Ureter (tissue), 1 donor: ENCODE measurements at regions not wholly inside any gene's neighbourhood (a gene's known extent, or its start where the extent isn't known, plus 50 kb on each side); places are given as distances from the start of the nearest gene placed in this dataset.

ENCODE experiments used
- DNase-seq: peaks from one replicate; pipeline ENCODE4 v3.0.0-alpha.2; 2020; ENCODE audit warnings: low spot score
- donor health status: DM: yes; HTN: yes; CAD: no.

- no peak for DNase-seq
Observed at GRCh38 chr14:62084020-62084419, 321.8 kb downstream of the SNAPC1 start.

DNA sequence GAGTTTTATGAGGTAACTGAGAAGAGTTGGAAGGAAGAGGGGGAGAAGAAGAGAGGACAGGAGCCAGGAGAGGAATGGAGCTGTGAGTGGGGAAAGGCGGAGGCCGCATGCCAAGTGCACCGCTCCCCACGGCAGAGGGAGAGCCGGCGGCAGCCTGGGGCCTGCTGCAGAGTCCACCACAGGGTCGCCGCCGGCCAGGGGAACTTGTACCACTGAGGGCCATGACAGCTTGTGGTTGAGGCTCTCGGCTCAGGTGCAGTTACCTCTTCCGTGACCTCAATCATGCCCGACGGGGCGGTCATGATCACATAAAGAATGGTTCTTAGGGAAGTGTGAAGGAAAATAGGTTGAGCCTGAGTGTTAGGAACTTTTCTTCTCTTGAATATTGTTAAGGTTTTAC lies 325.0 kb downstream of the SNAPC1 start:
- DNase-seq = no peak

DNA sequence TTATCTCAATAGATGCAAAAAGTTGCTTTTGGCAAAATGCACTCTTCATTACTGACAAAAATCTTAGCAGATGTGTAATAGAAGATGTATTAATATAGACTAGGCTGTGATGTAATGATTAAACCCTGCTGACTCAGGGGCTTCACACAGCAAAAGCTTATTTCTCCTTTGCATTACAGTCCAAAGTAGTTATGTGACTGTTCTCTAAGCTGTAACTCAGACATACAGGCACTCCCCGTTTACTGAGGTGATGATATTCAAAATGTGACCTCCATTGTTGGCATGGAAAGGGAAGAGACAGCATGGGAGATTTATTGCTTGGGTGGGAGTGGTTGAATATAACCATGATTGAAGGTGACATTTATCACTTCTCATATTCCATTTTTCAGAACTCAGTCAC lies 331.5 kb downstream of the SNAPC1 start:
- DNase-seq = no peak

DNA sequence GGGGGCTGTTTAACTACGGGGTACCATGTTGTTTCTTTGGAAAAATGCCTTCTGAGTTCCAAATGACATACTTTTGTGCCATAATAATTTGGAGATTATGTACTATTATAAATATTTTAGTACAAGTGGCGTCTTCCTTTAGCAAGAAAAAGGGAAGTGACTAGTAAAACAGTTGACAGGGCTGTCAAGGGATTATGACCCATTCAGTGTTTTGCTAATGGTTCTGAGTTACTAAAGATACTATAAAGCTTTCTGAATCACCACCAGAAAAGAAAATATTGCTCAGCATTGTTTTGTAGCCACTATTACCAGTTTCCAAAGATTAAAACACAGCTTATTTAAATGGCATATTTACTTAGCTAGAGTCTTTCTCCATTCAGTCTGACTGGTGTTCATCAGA lies 334.9 kb downstream of the SNAPC1 start:
- no peak for DNase-seq

- no peak for DNase-seq
Observed at GRCh38 chr14:62097824-62098223, 335.6 kb downstream of the SNAPC1 start.

DNA sequence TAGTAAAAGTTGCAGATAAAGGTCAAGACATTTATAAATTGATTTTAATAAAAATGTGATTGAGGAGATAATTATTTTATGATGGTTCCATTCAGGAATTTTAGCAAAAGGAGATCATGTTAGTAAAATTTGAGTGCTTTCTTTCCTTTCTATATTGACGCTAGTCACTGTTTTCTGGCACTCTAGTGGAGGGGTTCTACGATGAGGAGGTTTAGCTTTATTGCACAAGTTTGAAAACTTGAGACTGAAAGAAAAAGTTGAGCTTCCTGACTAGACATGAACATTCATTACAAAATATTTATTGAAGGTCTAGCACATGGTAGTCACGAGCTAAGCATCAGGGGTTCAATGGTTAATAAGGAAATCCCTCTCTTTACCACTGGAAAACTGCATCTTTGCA lies 336.1 kb downstream of the SNAPC1 start:
- no peak for DNase-seq

DNA sequence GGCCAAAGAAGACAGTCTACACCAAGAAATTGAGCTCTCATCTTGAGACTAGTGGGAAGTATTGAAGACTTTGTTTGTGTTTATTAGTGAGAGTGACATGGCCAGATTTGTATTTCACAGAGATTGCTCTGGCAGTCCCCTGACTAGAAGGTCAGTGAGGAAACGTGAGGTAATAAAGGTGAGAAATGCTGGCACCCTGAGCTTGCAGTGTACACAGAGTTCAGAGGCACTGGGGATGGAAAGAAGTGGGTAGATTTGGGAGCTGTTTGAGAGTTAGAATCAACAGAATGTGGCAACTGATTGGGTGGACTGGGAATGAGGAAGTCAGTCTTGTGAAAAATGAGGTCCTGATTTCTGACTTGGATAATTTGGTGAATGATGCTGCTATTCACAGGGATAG lies 336.9 kb downstream of the SNAPC1 start:
- no peak for DNase-seq

DNA sequence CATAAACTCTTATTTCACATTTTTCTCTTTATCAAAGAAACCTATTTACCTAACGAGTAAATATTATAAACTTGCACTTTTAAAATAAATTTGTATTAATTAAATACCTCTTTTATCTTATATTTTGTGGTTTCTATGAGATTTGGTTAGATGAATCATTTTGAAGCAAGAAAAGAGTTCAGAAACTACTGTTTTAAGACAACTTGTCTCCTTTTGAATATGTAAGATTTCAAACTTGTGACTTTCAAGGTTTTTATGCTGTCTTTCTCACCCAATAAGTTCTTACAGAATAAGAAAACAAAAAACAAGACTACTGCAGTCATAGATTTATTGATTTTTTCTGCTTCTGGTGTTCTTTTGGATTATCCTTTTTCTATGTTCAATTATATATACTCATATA lies 339.0 kb downstream of the SNAPC1 start:
- DNase-seq = no peak

DNA sequence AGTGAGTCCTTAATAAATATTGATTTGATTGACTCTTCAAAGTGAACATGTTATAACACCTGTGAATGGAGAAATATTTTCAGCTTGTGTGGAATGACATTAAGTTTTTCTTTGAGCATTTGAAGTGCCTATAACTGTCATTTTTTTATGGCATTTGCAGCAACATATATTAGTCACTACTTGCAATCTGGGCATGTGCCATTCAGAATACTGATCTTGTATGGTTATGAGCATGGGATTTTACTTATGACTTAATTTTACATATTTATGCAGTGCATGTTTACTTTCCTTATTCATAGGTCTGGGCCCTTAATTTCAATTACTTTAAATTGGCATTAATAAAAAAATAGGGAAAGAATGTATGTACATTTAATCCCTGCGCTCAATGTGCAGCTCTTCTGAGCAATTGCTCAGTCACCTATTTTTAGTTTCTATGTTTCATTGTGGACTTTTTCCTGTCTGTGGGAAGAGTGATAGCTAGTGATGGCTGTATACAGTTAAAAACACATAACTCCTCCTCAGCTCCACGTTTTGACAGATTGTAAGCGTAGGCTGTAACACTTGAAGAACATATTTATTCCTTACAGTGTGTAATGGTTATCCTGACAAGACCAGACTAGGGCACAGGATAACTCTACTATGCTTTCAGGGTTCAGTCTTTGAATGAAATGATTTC lies 339.6 kb downstream of the SNAPC1 start:
- no peak for DNase-seq

DNA sequence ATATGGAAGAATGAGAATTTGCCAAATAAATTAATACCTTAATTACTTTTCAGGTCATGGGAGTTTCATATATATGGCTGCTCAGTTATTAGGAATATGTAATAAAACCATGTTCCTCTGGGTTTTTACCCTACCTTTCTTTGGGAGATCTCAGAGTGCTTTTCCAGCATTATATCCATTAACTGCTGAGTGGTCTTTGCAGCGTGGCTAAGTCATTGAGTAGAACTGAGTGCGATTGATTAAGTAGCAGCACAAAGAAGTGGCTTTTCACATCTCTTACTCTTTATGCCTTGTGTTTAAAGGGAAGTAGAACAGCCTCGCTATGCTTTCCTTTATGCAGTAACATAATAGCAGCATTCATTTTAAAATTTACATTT lies 340.1 kb downstream of the SNAPC1 start:
- DNase-seq = no peak

GRCh38 chr14:62103464-62103863 lies 341.2 kb downstream of the SNAPC1 start:
- no peak for DNase-seq

DNA sequence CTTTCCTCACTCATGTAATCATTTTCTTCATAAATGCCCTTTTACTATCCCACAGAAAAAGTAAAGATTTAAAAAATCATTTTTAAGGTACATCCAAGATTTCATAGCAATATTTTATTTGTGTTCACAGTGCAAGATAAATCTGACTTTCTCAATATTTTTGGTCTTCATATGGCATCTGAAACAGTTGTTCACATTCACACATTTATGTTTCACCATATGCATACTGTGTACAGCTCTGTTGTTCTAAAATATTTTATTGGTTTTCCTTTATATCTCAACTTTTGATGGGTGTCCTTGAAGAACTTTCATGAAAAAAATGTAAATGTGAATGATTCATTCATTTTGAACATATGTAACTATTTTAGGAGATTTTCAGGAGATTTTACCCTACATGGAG lies 348.7 kb downstream of the SNAPC1 start:
- no peak for DNase-seq

DNA sequence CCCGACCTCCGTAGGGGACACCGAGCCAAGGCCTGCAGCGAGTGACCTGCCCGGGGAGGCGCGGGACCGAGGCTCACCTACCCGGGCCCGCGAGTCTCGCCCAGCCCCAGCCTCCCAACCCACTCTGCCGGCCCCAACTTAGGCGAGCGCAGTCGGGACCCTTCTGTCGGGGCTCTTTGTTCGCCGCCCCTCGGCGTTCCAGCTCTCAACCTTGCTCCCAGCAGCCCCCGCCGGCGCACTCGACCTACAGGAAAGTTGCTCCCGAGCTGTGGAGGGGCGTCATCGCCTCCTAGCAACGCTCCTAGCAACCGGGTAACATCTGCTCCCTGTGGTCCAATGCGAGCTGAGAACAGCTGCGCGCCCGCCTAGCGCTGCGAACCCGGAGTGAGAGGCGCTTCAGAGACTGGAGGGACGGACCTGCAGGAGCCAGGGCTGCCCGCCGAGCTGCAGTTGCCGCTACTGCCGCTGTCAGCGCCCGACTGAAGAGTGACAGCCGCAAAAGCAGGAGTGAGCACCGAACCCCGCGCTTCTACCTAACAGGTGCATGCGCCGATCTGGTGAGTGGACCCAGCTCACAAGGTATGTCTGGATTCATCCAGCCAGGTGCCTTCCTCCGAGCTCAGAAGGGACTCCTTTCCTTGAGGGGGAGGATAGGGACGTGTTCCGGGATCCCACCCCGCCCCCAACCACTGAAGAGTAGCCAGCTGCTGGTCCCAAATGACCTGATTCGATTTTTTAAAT lies 355.0 kb downstream of the SNAPC1 start:
- DNase-seq = peak; percentile 58

DNA sequence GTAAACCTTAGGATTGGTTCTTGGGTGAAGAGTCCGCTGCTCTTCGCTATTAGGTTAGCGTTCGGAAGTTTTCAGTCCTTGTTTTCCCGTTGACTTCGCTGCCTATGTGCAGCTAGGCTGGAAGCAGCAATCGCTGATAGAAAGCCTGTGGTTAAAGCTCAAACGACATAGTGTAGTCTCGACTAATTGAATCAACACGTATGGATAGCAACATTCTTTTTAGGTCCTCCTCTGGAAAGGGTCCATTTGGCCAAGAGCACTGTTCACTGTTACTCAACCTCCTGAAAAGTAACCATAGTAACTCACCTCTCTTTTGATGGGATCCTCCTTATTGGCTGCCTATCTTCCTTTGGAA lies 355.5 kb downstream of the SNAPC1 start:
- no peak for DNase-seq

- no peak for DNase-seq
Observed at GRCh38 chr14:62118461-62118860, 356.2 kb downstream of the SNAPC1 start.

- no peak for DNase-seq
Observed at GRCh38 chr14:62118871-62119270, 356.7 kb downstream of the SNAPC1 start.

DNA sequence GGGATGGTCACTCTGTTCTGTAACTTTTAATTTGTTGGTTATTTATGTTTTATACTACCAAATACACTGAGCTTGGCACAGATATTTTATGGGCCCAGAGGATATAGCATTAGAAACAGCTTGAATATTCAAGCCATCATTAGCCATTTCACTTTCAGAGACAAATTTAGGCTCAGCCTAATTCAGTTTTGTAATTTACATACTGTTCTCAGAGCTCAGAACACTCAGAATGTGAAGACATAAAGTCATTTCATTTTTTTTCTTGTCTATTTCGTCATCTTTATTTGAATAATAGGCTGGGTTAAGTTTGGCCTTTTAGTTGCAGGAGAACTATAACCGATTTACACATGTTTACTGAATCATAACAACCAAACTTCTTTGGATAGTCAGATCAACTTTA lies 361.7 kb downstream of the SNAPC1 start:
- no peak for DNase-seq

GRCh38 chr14:62125793-62126192 lies 363.6 kb downstream of the SNAPC1 start:
- DNase-seq = no peak

DNA sequence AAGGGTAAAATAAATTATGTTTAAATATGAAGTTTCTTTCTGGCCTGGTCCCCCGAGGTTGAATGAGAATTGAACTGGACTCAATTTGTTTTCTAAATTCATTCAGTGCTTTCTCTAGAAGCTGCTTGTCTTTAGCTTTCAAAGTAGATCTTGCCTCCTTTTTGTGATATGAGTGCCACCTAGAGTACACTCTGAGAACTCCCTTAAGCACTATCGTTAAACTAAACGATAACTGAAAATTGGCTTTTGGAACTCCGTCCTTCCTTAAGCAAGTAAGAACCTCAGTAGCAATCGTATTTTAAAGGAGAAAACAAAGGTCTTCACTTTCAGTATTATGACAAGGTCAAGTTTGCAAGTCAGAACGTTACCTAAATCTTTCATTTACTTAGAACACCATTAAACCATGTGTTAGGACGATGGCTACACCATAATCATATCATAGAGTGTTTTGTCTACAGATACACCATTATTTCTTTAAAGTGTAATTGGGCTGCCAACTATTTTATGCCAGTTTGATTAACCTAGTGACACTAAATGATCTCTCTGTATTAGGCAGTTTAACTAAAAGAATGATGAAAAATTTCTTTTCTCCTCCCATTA lies 364.8 kb downstream of the SNAPC1 start:
- no peak for DNase-seq

DNA sequence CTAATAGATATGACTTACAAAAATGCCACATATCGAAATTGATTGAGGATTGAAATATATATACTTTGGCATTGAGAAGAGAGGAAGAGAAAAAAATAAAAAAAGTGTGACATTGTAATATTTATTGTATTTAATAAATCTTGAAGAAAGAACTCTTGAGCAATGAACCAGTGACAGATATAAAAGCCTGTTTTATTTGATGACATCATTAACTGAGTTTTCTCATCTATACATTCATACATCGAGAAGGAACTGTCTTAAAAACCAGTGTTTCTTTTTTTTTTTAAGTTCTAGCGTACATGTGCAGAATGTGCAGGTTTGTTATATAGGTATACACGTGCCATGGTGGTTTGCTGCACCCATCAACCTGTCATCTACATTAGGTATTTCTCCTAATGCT lies 368.2 kb downstream of the SNAPC1 start:
- DNase-seq = no peak

- no peak for DNase-seq
Observed at GRCh38 chr14:62133776-62134550, 371.7 kb downstream of the SNAPC1 start.

DNA sequence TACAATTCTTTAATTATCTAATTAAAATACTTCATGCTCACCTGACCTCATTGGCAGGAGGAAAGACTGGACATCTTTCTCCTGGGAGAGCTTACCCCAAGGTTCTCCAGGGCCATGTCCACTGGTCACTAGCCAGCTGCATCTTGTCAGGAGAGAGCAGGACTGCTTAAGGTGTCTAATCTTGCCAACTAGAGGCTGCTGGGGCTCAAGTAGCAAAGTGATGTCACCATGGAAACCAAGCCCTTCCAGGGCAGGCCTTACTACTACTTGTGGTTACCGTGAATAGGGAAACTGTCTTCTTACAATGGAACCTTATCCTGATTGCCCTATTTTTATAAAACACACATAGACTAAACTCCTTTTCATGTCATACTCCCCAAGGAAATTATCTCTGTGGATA lies 376.4 kb downstream of the SNAPC1 start:
- DNase-seq = no peak

DNA sequence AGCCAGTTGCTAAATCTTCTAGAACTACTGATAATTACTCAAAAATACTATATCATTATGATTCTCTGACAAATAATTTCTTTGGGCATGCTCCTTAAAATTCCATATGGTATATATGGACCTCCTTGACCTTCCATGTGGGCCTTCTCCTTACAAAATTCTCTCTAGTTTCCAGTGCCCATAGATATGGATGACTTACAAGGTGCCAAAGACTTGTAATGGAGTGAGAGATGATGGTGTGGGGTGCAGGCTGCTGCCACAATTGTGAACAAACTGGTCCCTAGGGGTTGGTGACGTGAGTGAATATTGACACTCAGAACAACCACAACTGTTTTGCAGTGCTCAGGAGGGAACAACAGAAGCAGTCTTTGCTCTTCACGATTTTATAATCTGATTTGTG lies 378.9 kb downstream of the SNAPC1 start:
- no peak for DNase-seq
